CD4-positive, alpha-beta T cell treated with Interleukin-2 at 100 ng/mL for 4 hours (primary cell): ENCODE measurements at regions not wholly inside any gene's neighbourhood (a gene's known extent, or its start where the extent isn't known, plus 50 kb on each side); places are given as distances from the start of the nearest gene placed in this dataset.
"Not testable (repeated sequence)": the region's sequence is repeated elsewhere in the genome, so short reads cannot be mapped to it uniquely, and the experiment has no call there.

Experiments used
- DNase-seq: peaks from one replicate; pipeline ENCODE4 v3.0.0-alpha.2; 2020; ENCODE audit warnings: low spot score

DNA sequence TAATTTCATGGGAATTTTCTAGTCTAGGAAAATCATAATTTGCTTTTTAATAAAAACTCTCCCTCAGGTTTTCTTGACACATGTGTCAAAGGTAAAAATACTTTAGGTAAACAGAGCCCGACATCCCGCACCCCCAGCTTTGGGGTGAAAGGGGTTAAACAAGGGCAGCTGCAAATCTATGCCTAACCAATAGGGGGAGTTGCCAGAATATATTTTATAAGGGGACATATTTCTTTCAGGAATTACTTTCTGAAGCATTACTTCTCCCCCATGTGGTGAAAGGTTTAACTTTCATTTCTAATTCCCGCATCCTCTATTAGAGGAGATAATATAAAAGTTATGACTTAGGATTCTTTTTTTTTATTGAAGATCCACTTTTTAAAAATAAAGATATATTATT lies 53.9 kb upstream of the HEPH start:
- peak; percentile 37 for DNase-seq

DNA sequence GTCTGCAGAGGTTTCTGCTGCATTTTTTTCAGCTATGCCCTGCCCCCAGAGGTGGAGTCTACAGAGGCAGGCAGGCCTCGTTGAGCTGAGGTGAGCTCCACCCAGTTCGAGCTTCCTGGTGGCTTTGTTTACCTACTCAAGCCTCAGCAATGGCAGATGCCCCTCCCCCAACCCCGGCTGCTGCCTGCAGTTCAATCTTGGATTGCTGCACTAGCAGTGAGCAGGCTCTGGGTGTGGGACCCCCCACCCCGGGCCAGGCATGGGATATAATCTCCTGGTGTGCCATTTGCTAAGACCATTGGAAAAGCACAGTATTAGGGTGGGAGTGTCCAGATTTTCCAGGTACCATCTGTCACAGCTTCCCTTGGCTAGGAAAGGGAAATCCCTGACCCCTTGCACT lies 56.2 kb upstream of the HEPH start:
- not testable (repeated sequence) for DNase-seq

DNA sequence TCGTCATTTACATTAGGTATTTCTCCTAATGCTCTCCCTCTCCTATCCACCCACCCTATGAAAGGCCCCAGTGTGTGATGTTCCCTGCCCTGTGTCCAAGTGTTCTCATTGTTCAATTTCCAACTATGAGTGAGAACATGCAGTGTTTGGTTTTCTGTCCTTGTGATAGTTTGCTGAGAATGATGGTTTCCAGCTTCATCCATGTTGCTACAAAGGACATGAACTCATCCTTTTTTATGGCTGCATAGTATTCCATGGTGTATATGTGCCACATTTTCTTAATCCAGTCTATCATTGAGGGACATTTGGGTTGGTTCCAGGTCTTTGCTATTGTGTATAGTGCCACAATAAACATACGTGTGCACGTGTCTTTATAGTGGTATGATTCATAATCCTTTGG lies 61.6 kb upstream of the HEPH start:
- not testable (repeated sequence) for DNase-seq

DNA sequence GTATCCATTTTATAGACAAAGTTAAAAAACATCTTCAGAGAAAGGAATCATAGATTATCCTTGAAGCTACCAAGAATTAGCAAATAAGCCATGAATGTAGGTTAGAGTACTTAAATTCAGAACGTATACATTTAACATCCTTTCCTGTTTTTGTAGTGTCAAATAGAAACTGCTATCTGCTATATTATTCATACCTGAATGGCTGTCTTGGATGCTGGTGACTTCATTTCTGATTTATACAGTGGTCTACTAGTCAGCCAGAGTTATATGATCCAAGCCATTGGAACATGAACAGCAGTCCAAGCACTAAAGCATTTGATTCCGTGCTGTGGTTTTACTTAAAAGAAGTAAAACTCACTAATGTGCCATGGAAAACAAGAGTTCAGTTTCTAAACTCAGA lies 58.3 kb upstream of the VSIG4 start:
- no peak for DNase-seq

DNA sequence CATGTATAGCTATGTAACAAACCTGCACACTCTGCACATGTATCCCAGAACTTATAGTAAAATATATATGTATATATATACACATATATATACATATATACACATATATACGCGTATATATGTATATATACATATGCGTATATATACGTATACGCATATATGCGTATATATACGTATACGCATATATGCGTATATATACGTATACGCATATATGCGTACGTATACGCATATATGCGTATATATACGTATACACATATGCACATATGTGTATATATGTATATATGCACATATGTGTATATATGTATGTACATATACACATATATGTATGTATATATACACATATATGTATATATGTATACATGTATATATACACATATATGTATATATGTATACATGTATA lies 57.1 kb upstream of the VSIG4 start:
- not testable (repeated sequence) for DNase-seq

DNA sequence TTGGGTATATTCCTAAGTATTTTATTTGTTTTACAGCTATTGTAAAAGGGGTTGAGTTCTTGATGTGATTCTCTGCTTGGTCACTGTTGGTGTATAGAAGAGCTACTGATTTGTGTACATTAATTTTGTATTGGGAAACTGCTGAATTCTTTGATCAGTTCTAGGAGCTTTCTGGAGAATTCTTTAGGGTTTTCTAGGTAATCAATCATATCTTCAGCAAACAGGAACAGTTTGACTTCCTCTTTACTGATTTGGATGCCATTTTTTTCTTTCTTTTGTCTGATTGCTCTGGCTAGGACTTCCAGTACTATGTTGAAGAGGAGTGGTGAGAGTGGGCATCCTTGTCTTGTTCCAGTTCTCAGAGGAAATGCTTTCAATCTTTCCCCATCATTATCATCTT lies 50.1 kb upstream of the VSIG4 start:
- not testable (repeated sequence) for DNase-seq
